Left renal cortex interstitium (tissue), 4 donors: ENCODE measurements at regions not wholly inside any gene's neighbourhood (a gene's known extent, or its start where the extent isn't known, plus 50 kb on each side); places are given as distances from the start of the nearest gene placed in this dataset.

Source experiments
- DNase-seq, 4 donors: peaks; one replicate each; pipeline ENCODE4 v3.0.0-alpha.2; 2013; ENCODE audit warnings: low read depth in 4 of 4, low spot score in 2 of 4, missing footprints in 1 of 4

DNA sequence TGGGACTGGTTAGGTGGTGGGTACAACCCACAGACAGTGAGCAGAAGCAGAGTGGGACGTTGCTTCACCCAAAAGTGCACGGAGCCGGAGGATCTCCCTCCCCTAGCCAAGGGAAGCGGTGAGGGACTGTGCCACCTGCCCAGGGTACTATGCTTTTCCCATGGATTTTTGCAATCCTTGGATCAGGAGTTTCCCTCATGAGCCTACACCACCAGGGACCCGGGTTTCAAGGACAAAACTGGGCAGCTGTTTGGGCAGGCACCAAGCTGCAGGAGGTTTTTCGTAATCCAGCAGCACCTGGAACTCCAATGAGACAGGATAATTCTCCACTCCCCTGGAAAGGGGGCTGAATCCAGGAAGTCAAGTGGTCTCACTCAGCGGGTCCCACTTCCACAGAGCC lies 209.1 kb upstream of the CXCL12 start:
- no peak for DNase-seq

DNA sequence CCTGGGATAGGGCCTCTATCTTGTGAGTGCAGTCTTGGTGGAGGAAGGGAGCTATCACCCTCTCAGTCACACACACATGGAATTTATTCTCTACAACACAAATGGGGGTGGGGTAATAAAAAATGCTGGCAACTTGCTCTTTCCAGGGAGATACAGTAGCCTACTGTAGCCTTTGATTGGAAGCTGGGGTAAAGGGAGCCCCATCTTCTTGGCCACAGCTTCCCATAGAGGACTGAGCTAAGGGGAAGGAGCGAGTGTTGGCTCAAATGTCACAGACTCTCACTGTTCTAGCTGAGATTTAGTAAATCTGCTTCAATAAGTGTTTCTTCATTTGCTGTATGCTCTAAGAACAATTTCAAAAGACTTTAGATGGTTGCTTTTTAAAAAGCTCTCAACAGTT lies 222.2 kb upstream of the CXCL12 start:
- DNase-seq = no peak

DNA sequence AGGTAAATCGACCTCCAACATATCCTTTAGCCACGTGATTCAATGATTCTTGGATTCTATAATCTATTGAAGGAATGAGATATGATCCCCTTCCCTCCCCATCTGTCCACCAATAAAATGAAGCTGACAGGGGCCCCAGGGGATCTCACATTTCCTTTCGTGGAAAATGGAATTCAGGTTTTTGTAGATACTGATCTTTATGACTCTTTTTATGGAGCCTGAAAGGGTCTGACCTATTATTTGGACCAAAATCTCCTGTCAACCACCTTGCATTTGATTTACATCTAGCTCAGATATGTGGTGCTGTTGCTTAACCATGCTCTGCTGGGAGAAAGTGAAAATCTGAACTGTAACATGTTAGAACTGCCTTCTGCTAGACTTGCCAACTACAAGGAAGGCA lies 234.0 kb upstream of the CXCL12 start:
- DNase-seq = no peak

DNA sequence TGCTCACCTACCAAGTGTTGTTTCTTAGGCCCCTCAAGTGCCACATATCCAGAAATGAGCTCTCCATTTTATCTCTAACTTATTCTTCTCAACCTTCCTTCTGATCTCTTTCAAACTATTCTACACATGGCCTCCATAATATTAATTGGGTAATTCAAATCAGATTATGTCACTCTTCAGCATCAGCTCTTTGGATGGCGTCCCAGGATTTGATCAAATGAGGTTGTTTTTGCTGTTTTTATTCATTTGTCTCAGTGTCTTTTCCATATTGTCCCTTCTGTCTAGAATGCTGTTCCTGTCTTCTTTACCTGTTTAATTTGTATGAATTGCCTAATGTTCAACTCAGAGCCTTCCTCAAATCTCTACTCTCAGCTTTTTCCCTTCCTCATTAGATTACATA lies 234.6 kb upstream of the CXCL12 start:
- no peak for DNase-seq

DNA sequence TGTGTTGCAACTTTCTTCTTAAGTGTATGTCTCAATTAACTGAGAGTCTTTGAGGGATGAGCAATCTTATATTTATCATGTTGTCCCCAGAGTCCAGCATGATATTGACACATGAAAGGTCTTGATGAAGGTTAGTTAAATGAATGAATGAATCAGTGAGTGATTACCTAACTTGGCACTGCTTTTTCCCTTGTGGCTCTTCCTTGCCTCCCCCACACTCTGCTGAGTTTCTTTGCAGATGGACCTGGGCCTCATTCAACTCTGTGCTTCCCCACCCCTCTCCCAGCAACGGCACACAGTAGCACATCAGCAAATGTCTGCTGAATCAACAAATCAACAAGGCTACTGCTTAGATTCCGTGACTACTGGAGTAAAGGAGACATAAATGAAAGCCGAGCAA lies 235.1 kb upstream of the CXCL12 start:
- DNase-seq = no peak

DNA sequence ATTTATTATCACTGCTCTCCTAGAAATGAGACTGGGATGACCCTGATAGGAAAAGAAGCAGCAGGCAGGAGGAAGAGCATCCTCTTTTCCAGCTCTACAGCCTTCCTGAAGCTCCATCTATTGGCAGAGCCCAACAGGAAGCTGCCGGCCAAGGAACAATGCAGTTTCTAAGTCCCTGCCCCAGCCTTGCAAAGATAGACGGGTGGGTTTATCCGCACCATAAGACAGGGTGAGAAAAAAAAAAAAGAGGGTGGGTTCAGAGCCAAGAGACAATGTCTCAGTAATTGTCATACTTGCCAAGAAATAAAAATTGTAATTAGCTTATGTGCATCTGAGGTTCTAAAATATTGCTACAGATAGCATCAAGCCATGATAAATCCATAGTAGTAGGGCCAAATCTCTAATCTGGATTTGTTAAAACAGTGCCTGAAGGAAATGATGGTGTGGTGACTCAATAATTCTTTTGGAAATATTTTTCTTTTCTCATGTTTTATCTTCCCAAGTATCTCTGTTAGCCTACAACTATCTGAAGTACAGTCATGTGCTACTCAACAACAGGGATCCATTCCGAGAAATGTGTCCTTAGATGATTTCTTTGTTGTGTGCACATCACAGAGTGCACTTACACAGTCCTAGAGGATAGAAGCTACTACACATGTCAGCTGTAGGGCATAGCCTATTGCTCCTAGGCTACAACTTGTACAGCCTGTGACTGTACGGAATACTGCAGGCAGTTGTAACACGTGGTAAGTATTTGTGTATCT lies 242.9 kb upstream of the CXCL12 start:
- no peak for DNase-seq

DNA sequence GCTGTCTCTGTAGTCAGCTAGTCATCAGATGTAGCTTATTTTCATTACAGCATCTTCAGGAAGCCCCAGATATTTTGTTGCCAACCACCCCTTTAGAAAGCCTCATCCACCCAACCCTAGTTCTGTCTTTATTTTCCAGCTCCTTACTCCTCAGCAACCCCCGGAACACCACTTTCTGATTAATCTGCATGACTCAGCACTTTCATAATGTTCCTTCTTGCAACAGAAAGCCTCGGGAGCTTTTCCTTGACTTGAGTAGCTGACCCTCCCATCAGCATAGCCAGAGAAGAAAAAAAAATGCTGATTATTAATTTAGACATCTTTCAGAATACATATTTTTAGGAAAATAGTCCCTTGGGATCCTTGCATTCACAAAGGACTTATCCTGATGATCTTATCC lies 244.0 kb upstream of the CXCL12 start:
- no peak for DNase-seq

DNA sequence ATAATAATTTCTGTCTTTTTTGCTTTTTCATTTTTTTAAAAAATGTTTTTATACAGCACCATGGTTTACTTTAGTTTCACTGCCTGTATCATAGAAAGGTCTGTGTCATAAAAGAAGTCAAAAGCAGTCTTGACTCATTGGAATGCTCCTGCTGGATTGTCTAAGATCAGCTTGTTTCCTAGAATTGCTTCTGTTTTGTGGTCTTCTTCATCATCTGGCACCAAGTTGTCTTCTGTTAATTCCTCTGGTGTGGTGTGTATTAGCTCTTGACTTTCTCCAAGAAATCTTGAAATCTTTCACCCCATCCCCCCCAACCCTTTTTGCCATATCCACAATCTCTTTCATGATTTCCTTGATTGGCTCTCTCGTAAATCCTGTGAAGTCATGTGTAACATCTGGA lies 250.3 kb upstream of the CXCL12 start:
- DNase-seq = no peak

DNA sequence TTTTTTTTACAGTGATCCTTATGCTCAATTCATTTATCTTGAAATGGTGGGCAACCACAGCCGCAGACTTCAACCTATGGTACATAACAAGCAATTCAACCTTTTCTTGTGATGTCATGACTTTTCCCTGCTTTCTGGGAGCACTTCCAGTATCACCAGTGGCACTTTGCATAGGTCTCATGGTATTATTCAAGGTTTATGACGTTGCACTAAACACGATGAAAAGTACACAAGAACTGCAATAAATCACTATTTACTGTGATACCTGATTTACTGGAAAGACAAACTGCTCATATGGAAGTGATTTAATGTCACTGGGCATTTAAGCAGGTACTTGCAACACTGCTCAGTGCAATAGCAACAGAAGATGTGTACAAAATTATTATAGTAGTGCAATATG lies 251.7 kb upstream of the CXCL12 start:
- DNase-seq = no peak

DNA sequence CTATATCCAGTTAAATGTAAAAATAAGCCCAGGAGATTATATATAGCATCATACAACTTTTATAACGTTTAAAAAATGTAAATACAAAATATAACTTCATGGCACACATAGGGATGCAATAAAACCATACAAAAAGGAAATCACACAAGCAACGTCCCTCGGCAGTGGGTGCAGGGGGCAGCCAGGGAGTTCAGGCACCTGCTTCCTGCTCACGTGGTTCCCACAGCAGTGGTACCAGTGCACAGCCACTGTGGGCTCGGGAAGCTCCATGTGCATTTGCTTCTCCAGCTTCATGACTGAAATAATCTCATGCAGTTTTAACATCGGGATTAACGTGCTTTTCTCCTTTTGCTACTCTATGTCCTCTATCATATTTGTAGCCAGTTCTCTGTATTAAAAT lies 255.5 kb upstream of the CXCL12 start:
- no peak for DNase-seq

DNA sequence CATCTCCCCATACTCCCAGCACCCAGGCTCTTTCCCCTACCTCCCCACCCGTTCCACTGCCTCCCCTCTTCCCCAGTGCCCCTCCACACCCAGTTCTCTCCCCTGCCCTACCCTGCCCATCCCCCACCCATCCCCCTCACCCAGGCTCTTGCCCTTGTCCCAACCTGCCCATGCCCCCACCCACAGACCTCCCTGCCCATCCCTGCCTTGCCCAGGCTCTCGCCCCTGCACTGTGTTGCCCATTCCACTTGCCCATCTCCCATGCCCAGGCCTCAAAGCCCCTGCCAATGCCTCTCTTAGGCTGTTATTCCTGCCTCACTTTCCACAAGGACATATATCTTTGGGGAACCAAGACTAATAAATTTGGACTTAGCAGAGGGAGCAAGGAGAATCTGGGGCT lies 262.6 kb upstream of the CXCL12 start:
- no peak for DNase-seq

DNA sequence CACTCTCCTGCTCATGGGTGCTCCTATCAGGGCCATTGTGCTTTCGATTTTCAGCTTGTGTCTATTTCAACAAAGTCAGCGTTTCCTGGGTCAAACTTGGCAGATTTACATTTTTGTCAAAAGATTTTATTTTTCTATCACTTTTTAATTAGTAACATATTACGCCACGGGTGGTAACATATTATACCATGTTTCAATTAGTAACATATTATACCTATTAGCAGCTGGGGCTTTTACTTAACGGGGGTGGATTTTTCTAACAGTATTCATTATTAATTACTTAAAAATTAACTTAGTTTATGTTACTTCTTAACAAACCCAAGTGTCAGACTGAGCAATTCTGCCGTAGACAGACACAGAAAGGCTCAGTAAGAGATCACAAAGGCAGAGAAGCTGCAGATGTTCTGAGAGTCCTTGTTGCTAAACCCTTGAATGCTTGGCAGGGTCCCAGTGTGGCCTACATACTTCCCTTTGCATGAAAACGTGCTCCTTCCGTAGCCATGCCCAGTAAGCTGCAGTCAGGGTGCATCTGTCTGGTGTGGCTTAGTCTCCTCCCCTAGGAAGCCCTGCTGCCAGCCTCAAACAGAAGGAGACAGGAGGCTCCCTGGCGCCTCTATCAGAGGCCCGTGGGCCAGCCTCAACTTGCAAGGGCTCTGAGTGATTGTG lies 263.1 kb upstream of the CXCL12 start:
- peak in 1 of 4 donors; percentile 16 for DNase-seq

DNA sequence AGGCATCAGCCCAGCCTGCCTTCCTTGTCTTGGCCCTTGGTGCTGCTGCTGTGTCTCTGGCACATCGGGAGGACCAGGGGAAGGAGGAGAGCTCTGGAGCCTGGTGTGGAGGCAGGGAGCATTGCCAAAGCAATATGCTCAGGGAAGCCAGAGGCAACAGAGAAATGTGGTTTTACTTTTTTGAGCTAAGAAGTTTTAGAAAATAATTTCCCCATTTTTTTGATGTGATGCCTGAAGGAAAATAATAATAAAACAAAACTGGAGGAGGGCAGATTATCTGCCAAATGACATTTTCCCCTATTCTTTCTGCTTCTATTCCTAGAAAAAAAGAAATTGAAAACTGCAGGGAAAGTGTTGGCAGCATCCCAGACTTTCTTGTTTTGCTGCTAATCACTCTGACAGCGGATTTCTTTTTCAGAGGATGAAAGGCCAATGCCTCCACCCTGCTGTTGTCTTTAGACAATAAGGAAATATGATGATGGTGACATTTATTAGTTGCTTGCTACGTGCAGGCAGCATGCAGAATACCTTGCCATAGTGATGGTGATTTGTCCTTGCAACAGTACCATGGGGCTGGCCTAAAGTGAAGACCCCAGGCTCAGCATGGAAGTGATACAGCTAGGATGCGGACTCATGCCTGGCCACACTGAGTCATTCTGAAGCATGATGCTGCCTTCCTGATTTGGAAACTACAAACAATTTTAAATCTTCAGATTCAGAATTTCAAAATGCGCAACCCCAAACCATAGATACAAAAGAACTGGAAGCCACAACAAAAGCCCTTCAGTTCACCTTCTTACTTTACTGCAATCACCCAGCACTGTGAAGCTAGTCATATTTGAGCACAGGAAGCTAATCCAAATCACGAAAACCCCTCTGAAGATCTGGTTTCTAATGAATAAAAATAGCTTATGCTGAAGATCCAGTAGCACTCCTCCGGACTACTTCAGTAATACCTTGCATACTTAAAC lies 260.2 kb upstream of the TMEM72 start:
- no peak for DNase-seq

DNA sequence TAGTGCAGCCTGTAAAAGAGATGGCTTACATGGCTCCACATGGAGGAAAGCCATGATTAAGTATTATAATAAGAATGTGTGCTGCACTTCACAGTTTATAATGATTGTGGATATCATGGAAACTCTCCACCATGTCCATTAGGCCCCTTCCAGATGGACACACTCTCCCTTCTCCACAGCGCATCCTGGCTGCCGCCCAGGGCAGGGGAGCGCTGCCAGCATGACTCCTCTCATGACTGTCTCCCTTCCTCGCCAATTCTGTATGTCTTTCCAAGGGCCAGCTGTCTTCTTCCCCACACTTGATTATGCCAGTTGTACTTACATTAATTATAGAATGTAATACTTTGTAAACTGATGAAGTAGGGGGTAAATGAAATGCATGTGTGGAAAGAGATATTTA lies 259.3 kb upstream of the TMEM72 start:
- DNase-seq = no peak

DNA sequence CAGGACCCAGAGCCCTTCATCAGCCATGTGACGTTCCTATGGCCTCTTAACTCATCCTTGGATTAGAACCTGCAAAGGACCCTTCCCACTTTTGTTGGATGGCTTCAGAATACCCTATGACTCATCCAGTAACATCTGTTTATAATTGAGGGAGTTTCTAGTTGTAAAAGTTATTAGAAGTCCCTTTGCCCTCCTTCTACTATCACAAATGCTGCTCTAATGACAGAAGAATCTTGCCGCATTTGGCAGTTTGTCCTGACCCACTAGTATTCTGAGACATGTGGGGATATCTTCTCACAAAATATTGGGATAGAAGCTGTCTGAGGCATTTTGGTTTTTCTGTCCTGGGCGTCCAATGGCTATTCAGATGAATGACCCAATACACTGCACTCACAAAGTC lies 251.8 kb upstream of the TMEM72 start:
- no peak for DNase-seq

DNA sequence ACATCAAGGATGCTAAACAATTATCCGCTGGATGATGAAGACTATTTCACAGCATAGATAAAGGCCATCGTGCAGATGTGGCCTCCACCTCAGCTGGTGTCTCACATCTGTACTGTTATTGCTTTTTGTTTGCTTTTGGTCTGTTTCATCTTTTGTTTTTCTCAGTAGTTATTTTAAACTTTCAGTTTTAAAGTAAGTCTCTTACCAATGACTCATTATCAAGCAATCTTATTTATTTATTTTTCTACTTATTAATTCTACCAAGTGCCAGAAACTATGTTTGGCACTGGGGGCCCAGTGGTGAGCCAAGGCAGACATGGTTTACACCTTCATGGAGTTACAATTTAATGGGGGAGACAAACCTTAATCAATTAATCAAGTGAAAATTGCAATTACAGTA lies 250.9 kb upstream of the TMEM72 start:
- no peak for DNase-seq

DNA sequence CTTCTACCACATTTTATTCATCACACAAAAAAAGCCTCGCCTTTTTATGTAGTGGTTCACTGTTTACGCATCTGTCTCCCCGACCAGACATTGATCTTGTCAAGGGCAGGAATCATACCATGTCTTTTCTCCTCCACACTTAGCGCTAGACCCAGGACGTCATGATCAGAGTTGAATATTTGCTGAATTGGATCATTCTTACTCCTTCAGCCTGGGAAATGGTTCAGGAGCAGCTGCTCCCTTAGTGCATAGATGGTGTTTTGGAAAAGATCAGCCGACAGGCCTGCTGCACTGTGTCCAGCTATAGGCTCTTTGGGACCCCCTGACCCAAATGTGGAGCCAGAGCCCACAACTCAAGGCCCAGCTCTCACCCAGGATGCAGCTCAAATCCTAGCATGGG lies 249.1 kb upstream of the TMEM72 start:
- DNase-seq = no peak

DNA sequence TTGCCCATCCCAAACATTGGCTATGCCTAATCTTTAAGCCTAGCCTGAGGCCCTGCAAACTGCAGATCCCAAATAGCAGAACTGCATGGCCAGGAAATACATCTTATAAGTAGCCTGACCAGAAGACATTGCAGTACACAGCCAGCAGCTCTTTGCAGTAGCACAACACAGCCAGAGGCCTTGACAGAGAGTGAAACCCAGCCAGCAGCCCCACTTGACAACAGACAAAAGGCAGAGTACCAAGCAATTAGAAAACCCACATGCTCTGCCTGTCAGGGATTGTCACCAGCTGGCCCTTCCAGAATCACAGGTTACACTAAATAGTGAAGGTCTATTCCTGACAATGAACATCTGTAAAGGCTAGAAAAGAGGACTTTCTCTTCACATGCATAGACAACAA lies 242.8 kb upstream of the TMEM72 start:
- DNase-seq = no peak

DNA sequence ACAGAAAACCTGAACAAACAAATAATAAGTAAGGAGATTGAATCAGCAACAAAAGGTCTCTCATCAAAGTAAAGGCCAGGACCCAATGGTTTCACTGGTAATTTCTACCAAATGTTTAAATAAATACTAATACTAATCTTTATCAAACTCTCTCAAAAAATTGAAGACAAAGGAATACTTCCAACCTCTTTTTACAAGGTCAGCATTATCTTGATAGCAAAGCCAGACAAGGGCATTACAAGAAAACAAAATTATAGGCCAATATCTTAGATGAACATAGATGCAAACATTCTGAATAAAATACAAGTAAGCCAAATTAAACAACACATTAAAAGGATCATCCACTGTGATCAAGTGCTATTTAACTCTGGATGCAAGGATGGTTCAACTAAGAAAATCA lies 239.8 kb upstream of the TMEM72 start:
- DNase-seq = no peak

DNA sequence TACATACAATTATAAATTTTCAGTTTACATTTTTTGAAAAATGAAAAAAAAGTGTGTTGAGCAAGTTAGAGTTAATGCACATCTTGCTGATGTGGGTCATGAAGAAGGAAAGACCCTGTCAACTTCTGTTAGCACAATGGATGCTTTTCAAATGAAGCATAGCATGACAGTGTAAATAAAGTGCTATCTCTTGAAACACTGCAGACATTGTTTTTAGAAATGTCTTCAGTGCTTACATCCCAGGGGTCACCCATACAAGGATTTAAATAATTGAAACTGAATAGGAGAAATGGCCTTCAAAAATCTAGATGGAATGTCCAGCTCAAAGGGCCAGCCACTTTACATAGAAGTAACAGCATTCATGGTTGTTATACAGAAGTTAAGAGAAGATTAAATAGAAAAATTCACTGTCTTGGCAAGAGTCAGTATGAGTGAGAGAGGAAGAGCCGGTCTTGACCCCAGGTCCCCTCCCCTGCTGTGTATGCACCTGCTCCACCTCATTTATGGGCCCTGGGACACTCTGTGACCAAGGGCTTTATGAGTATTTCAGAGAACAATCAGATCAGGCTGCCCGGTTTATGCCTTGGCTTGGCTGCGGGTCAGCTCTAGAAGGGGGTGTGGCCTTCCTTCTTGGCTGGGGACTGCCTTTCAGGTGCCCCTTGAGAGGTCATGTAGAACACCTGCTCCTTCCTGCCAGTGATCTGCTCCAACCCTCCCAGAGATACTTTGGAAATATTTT lies 237.7 kb upstream of the TMEM72 start:
- DNase-seq = no peak
